HG02610 (cell line): ENCODE measurements at regions not wholly inside any gene's neighbourhood (a gene's known extent, or its start where the extent isn't known, plus 50 kb on each side); places are given as distances from the start of the nearest gene placed in this dataset.
"Not testable (repeated sequence)": the region's sequence is repeated elsewhere in the genome, so short reads cannot be mapped to it uniquely, and the experiment has no call there.

Source experiments
- ATAC-seq: cut with Tn5 transposase; IDR thresholded peaks from one replicate; pipeline ENCODE4 v1.9.1; 2021; ENCODE audit warnings: mild to moderate bottlenecking, moderate library complexity; ENCODE audit not compliant: unreplicated experiment

- ATAC-seq = no peak
These were observed 215.0 kb upstream of the EXOC2 start for GRCh38 chr6:907928-908327.

- no peak for ATAC-seq
These were observed 214.0 kb upstream of the EXOC2 start for GRCh38 chr6:906920-907319.

GRCh38 chr6:905556-905955 is 212.6 kb upstream of the EXOC2 start:
- ATAC-seq = no peak

- no peak for ATAC-seq
These were observed 212.1 kb upstream of the EXOC2 start for GRCh38 chr6:904994-905393.

GRCh38 chr6:903761-904160 is 210.8 kb upstream of the EXOC2 start:
- no peak for ATAC-seq

GRCh38 chr6:901696-902460 is 208.9 kb upstream of the EXOC2 start:
- ATAC-seq = no peak

GRCh38 chr6:900716-901605 is 208.0 kb upstream of the EXOC2 start:
- ATAC-seq = no peak

- ATAC-seq = no peak
These were observed 204.7 kb upstream of the EXOC2 start for GRCh38 chr6:897528-898207.

- no peak for ATAC-seq
These were observed 201.3 kb upstream of the EXOC2 start for GRCh38 chr6:894274-894673.

- ATAC-seq = no peak
These were observed 198.1 kb upstream of the EXOC2 start for GRCh38 chr6:890995-891394.

- no peak for ATAC-seq
These were observed 197.3 kb upstream of the EXOC2 start for GRCh38 chr6:890201-890600.

- no peak for ATAC-seq
These were observed 194.8 kb upstream of the EXOC2 start for GRCh38 chr6:887583-888235.

- ATAC-seq = not testable (repeated sequence)
These were observed 193.2 kb upstream of the EXOC2 start for GRCh38 chr6:886116-886515.

- ATAC-seq = no peak
These were observed 192.2 kb upstream of the EXOC2 start for GRCh38 chr6:885051-885590.

GRCh38 chr6:884570-884969 is 191.6 kb upstream of the EXOC2 start:
- ATAC-seq = no peak

GRCh38 chr6:882084-882598 is 189.2 kb upstream of the EXOC2 start:
- ATAC-seq = no peak

GRCh38 chr6:878179-878578 is 185.2 kb upstream of the EXOC2 start:
- ATAC-seq = no peak

- ATAC-seq = no peak
These were observed 182.1 kb upstream of the EXOC2 start for GRCh38 chr6:875012-875411.

- ATAC-seq = no peak
These were observed 179.7 kb upstream of the EXOC2 start for GRCh38 chr6:872570-873125.

- no peak for ATAC-seq
These were observed 178.6 kb upstream of the EXOC2 start for GRCh38 chr6:871503-871902.
